ENCODE measurements at regions not wholly inside any gene's neighbourhood (a gene's known extent, or its start where the extent isn't known, plus 50 kb on each side); places are given as distances from the start of the nearest gene placed in this dataset.

DNA sequence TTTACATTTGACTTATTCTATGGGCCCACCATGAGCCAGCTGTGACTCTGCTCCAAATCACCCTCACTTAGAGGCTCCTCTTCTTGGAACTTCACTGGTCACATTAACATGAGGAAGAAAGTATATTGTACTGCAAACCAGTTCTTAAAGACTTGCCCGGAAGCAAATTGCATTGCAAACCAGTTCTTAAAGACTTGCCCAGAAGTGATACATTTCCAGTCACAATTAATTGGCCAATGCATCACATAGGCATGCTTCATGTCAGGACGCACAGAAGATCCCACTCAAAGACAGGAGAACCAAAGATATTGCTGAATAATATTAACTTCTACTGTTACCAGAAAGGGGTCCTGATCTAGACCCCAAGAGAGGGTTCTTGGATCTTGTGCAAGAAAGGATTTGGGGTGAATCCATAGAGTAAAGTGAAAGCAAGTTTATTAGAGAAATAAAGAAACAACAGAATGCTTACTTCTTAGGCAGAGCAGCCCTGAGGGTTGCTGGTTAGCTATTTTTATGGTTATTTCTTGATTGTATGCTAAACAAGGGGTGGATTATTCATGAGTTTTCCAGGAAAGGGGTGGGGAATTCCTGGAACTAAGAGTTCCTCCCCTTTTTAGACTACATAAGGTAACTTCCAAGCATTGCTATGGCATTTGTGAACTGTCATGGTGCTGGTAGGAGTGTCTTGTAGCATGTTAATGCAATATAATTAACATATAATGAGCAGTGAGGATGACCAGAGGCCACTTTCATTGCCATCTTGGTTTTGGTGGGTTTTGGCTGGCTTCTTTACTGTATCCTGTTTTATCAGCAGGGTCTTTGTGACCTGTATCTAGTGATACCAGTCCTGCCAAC, 54.6 kb upstream of the HCCS start:
- DNase-seq (ENCODE audit: low read depth) = no peak

DNA sequence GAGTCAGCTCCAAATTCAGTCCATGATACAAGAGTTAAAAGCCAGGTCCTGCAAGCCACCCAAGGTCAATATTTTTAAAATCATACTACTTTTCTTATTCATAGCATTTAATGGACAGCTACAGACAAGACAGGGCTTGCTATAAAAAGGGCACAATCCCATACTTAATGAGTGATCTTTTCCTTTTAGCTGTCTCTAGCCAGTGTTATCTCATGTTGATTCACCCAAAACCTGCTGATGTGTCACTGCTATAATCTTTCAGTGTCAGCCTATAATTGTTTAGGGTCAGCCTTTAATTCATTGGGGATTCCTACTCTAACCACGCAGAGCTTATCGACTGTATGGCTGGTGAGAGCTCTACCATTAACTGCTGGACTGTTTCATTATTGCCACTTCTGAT, 51.2 kb upstream of the HCCS start:
- DNase-seq (ENCODE audit: low read depth) = no peak
